Inflammatory macrophage treated with lipopolysaccharide for 4 hours (primary cell): ENCODE measurements at regions not wholly inside any gene's neighbourhood (a gene's known extent, or its start where the extent isn't known, plus 50 kb on each side); places are given as distances from the start of the nearest gene placed in this dataset.
A peak's percentile ranks its signal among the peaks of the same experiment; 100 is the strongest.

Experiments used
- DNase-seq: peaks from one replicate; pipeline ENCODE4 v3.0.0-alpha.2; 2020

GRCh38 chr4:102397056-102397455, 51.8 kb upstream of the SLC39A8 start:
- peak; percentile 85 for DNase-seq

- peak; percentile 88 for DNase-seq
Observed at GRCh38 chr4:102399021-102399420, 53.7 kb upstream of the SLC39A8 start.

GRCh38 chr4:102400898-102401297, 55.6 kb upstream of the SLC39A8 start:
- peak; percentile 18 for DNase-seq

- DNase-seq = peak; percentile 15
Observed at GRCh38 chr4:102402223-102402622, 56.9 kb upstream of the SLC39A8 start.

GRCh38 chr4:102403116-102403515, 57.8 kb upstream of the SLC39A8 start:
- DNase-seq = peak; percentile 92

GRCh38 chr4:102404431-102404969, 59.2 kb upstream of the SLC39A8 start:
- peak; percentile 82 for DNase-seq

- no peak for DNase-seq
Observed at GRCh38 chr4:102405821-102406401, 60.6 kb upstream of the SLC39A8 start.

GRCh38 chr4:102410884-102411283, 65.6 kb upstream of the SLC39A8 start:
- peak; percentile 43 for DNase-seq

GRCh38 chr4:102411408-102411807, 66.1 kb upstream of the SLC39A8 start:
- peak; percentile 97 for DNase-seq

- DNase-seq = no peak
Observed at GRCh38 chr4:102416765-102417164, 71.5 kb upstream of the SLC39A8 start.

- peak; percentile 28 for DNase-seq
Observed at GRCh38 chr4:102420563-102421398, 75.5 kb upstream of the SLC39A8 start.

GRCh38 chr4:102422843-102423242, 77.6 kb upstream of the SLC39A8 start:
- DNase-seq = no peak

- no peak for DNase-seq
Observed at GRCh38 chr4:102423375-102423774, 77.8 kb upstream of the NFKB1 start.

GRCh38 chr4:102427371-102427998, 73.7 kb upstream of the NFKB1 start:
- DNase-seq = no peak

GRCh38 chr4:102428122-102428521, 73.0 kb upstream of the NFKB1 start:
- DNase-seq = no peak

- DNase-seq = no peak
Observed at GRCh38 chr4:102429553-102429952, 71.6 kb upstream of the NFKB1 start.

- DNase-seq = peak; percentile 41
Observed at GRCh38 chr4:102430461-102430910, 70.7 kb upstream of the NFKB1 start.

- no peak for DNase-seq
Observed at GRCh38 chr4:102431608-102431961, 69.6 kb upstream of the NFKB1 start.

- DNase-seq = no peak
Observed at GRCh38 chr4:102437111-102437510, 64.0 kb upstream of the NFKB1 start.

GRCh38 chr4:102438396-102439235, 62.5 kb upstream of the NFKB1 start:
- peak; percentile 40 for DNase-seq

GRCh38 chr4:102439236-102439614, 61.9 kb upstream of the NFKB1 start:
- peak; percentile 91 for DNase-seq

GRCh38 chr4:102439812-102440211, 61.3 kb upstream of the NFKB1 start:
- DNase-seq = no peak

GRCh38 chr4:102440498-102440897, 60.7 kb upstream of the NFKB1 start:
- no peak for DNase-seq
